ENCODE measurements at regions not wholly inside any gene's neighbourhood (a gene's known extent, or its start where the extent isn't known, plus 50 kb on each side); places are given as distances from the start of the nearest gene placed in this dataset.
"Not testable (repeated sequence)": the region's sequence is repeated elsewhere in the genome, so short reads cannot be mapped to it uniquely, and the experiment has no call there.

DNA sequence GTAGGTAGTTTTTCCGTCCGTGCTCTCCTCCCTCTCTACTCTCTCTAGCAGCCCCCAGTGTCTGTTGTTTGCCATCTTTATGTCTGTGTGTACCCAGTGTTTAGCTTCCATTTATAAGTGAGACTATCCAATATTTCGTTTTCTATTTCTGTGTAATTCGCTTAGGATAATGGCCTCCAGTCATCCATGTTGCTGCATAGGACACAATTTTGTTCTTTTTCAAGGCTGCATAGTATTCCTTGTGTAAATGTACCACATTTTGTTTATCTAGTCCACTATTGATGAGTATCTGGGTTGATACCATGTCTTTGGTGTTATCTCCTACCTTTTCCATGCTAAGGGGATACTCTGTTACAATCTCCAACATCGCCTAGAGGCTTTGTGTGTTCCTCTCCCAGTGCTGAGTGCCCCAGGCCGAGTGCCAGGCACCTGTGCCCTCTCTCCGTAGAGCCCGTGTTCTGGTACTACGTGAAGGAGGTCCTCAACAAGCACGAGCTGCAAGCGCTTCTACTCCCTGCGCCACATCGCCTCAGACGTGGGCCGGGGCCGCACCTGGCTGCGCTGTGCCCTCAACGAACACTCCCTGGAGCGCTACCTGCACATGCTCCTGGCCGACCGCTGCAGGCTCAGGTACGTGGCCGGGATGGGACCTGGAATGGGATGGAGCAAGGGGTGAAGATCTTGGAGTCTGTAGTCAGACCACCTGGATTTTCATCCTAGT lies 51.0 kb downstream of the NPIPB11 start:
- not testable (repeated sequence) for DNase-seq (ENCODE audit: low spot score)

DNA sequence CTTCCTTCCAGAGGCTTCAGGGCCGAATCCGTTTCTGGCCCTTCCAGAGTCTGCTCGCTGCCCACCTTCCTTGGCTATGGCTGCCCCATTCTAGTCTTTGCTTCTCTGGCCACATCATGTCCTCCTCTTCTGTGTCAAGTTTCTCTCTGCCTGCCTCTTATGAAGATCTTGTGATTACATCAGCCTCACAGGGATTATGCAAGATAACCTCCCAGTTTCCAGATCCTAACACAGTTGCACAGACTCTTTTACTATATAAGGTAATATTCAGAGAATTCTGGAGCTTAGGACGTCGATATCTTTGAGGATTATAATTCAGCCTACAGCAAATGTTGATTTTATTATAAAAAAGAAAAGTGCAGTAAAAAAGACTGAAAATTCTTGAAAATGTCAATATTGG lies 52.1 kb downstream of the NPIPB11 start:
- DNase-seq (ENCODE audit: low spot score): not testable (repeated sequence)

DNA sequence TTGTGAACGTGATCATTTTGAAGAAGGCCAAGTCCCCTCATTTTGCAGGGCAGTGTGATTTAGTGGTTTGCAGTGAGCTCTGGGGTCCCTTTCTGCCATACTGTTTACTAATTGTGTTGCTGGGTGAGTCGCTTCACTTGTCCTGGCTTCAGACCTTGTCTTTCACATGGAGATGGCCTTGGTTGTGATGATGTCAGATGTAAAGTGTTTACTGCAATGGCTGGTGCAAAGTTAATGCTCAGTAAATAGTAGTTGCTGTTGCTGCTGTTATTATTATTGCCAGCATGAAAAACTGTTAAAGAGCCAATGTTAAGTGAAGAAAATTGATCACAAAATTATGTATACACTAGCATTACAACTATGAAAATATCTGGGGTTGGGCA lies 53.9 kb downstream of the NPIPB11 start:
- DNase-seq (ENCODE audit: low spot score): not testable (repeated sequence)

DNA sequence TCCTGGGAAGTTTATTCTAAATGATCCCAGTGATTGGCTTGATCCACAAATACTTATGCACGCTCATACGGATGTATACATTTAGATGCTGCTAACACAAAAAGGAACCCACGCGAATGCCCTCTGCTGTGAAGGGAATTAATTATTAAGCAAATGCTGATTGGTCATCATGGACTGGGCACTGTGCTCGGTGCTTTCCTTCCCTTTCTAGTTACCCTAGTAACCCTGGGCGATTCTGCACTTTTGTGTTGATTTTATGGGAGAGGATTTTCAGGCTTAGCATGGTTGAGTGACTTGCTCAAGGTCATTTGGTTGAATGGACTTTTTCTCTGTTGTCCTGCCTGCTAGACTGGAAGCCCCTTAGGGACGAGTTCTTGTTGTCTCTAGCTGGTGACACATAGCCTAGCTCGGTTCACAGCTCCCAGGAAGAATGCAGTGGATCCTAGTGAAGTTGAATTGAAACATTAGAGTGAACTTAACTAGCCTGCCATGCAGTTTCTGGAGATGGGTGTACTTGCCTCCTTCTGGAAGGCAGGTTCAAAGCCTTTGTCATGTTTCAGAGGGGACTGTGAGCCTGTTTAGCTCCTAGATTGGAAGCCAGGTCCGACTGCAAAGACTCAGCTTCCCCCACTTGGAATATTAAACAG lies 54.4 kb downstream of the NPIPB11 start:
- not testable (repeated sequence) for DNase-seq (ENCODE audit: low spot score)

DNA sequence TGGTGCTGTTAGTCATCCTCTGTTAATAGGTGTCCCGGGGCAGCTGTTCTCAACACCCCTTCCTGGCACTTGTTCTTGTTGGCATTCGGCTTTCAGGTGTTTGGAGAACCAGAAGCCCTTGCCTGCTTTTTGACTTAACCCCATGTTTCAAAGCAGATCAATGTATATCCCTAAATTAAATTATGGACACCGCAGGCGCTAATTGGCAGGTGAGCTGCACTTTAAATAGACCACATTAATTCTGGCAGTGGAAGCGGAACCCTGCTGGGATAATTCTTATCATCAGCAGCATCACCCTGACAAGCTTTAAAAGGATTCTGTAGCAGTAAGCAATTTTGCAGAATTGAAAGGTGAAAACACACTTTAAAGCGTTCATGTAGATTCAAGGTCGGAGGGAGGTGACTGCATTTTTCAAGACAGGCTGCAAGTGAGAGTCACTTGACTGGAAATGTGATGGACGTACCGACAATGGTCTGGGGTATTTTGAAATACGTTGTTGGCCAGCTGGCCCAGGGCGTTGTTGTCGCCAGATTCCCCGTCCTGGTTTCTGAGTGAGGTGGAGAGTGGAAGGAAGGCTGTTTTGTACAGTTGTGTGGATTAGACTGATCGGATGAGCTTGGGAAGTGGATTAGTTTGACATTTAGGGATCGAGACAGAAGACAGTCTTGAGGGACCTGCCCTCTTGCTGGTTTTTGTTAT lies 55.1 kb downstream of the NPIPB11 start:
- DNase-seq (ENCODE audit: low spot score): not testable (repeated sequence)

DNA sequence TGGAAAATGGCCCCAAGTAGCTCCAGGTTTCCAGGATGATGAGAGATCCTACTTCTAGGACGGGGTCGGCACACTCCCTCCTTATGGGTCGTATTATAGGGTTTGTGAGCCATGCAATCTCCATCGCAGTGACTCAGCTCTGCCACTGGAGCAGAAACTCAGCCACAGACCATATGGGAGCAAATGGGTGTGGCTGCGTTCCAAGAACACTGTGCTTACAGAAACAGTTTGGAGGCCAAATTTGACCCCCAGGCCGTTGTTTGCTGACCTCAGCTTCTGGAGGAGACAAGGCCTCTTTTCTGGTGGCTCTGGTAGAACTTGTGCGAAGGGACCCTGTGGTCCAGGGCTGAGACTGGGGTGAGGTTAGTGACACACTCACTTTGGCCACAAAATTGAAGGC lies 56.5 kb downstream of the NPIPB11 start:
- not testable (repeated sequence) for DNase-seq (ENCODE audit: low spot score)

DNA sequence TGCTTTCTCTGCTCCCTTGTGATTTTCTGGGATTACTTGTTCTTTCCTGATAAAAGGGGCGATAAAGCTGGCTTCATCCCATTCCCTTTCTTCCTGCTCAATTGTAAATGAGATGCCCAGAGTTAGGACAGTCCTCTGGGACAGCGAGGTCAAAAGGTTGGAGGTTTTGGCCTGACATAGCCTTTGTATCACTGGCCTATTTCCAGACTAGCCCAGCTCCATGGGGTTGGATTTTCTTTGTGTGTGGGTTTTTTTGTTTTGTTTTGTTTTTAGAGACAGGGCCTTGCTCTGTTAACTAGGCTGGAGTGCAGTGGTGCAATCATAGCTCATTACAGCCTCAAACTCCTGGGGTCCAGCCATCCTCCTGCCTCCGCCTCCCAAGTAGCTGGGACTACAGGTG lies 57.8 kb downstream of the NPIPB11 start:
- DNase-seq (ENCODE audit: low spot score): not testable (repeated sequence)

DNA sequence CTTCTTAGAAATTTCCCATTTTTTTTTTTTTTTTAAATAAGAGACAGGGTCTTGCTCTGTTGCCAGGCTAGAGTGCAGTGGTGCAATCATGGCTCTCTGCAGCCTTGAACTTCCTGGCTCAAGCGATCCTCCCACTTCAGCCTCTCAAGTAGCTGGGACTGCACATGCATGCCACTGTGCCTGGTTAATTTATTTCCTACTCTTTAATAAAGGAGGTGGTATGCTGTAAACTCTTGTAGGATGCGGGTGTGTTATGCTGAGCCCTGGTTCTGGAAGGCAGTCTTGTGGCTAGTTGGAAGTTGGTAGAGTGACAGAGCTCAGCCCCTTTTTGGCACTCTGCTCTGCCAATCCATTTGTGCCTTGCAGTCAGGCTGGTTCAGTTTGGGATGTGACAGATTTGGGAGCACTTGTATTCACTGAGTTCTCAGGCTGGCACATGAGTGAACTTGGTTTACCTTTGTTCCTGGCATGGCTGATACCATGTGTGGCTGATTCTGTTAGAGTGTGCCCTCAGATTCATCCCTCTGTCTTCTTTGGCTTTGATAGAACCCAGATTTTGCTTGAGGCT lies 58.3 kb downstream of the NPIPB11 start:
- DNase-seq (ENCODE audit: low spot score): not testable (repeated sequence)

DNA sequence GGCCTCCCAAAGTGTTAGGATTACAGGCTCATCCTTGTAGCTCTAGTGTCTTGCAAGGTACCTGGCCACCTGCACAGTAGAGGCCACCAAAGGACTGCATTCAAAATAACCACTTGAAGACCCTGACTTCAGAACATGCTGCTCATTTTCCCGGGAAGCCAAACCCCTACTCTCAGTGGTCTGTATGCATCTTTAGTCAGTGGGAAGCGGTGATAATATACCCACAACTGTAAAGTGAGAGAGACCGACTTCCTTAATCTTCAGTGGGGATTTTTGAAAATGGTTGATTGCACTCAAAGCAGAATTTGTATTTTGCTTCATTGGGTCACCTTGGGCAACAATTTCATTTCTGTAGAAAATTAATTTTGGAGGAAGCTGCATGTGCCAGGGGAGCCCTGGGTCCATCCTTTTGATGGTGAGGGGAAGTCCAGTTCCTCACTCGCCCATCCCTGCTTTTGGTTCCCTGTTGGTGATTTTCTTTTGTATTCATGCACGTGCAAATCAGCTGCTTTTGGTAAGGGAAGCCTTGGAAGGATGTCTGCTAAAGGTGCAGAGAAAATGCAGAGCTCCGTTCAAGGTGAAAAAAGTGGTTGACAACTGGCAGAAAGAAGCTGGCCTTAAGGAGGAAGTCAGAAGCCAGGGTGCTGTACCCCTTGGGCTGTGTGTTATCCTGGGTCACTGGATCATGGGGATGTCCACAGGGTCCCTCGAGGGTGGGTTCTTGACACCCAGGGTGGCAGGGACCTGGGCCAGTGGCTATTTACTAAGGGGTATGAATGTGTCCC lies 59.5 kb downstream of the NPIPB11 start:
- not testable (repeated sequence) for DNase-seq (ENCODE audit: low spot score)

DNA sequence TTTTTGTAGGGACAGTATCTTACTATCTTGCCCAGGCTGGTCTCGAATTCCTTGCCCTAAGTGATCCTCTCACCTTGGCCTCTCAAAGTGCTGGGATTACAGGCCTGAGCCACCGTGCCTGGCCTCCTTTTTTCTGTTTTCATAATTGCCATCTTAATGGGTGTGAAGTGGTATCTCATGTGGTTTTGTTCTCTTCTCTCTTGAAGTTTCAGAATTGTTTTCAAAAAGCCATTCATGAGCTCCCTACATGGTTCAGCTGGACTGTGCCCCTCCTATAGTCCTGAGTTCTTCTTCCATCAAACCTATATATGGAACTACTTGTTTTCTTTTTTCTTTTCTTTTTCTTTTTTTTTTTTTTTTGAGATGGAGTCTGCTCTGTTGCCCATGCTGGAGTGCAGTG lies 60.3 kb downstream of the NPIPB11 start:
- DNase-seq (ENCODE audit: low spot score): not testable (repeated sequence)

DNA sequence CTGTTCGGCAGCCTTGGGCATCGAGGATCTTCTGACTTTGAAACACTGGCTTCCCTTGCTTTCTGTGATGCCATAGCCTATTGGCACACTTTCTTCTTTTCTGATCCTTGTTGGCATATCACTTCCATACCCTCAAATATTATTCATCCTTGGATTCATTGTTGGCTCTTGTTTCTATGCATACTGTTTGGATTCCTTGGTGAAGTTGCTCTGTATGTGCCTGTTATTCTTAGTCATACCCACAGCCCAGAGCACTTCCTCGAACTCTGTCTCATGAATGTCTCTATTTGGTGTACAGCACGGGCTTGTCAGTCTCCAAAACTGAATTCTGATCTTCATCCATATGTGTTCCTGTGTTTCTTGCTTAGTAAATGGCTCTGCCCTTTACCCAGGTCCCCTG lies 63.6 kb downstream of the NPIPB11 start:
- not testable (repeated sequence) for DNase-seq (ENCODE audit: low spot score)

DNA sequence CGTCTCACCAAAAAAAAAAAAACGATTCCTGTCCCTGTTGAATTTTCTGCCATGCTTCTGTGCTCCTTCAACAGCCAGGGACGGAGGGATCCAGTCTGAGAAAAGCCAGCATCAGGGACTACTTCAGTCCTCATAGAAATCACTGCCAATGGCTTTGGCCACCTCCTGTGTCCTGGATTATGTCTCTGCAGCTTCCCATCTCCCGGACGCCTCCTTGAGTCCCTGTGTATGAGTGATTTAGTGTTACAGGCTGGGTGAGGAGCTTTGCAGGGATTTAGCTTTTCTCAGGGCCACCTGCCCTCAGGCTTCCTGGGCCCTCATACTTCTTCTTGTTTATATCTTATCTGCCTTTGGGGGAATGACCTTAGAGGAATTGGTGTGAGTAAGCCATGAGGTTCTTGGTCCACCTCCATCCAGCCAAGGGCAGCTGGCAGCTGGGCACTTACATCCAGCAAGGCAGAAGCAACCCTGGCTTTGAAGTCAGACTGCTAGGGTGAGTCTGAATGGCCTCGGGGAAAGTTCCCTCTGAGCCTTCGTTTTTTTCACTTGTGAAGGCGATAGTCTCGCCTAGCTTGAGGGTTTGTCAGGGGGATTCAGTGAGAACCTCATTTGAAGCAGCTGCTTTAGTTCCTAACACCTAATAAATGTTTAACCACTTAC lies 65.6 kb downstream of the NPIPB11 start:
- not testable (repeated sequence) for DNase-seq (ENCODE audit: low spot score)

DNA sequence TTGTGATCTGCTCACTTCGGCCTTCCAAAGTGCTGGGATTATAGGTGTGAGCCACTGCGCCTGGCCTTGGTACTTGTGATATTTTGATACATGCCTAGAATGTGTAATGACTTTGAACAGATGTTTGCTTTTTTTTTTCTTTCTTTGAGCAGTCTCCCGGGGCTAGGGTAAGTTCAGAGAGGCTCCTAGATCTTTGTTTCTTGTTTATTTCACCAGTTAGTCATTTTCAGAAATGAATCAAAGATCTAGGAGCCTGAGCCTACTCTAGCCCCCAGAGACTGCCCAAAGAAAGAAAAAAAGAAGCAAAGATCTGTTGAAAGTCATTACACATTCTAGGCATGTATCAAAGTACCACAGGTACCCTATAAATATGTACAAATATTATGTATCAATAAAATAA lies 66.3 kb downstream of the NPIPB11 start:
- not testable (repeated sequence) for DNase-seq (ENCODE audit: low spot score)

DNA sequence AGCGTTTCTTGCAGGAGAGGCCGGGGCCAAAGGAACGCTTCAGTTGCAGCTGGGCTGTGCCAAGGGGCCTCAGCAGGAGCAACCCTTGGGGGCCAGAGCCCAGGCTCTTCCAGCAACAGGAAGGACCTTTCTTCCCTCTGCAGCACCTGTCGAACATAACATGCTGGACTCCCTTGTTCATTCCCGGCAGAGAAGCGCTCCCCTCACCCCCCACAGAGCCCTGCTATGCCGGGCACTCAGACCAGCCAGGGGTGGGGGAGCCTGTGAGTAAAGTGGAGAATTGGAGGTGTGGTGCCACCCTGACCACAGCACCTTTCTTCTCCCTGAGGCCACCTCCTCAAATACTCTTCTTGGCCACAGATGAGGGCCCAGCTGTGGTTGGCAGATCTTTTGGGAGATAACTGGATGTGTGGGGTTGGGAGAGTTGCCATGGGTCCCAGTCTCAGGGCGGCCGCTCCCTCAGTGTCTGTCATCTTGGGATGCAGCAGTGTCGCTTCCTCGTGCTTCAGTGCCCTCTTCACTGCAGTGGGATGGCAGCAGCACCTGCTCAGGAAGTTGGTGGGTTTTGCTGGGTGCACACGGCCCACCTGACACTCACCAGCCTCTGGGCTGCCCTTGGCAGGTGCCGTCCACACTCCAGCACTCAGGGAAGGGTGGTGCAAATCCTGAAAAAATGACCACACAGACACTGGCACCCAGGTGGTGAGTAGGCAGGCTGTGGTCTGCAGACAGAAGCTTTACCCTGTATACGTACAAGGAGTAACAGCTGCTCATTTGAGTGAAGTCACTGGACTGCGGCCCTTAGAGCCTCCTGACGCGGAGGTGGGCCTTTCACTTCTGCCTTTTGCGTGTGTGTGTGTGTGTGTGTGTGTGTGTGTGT lies 67.5 kb downstream of the NPIPB11 start:
- DNase-seq (ENCODE audit: low spot score): not testable (repeated sequence)

DNA sequence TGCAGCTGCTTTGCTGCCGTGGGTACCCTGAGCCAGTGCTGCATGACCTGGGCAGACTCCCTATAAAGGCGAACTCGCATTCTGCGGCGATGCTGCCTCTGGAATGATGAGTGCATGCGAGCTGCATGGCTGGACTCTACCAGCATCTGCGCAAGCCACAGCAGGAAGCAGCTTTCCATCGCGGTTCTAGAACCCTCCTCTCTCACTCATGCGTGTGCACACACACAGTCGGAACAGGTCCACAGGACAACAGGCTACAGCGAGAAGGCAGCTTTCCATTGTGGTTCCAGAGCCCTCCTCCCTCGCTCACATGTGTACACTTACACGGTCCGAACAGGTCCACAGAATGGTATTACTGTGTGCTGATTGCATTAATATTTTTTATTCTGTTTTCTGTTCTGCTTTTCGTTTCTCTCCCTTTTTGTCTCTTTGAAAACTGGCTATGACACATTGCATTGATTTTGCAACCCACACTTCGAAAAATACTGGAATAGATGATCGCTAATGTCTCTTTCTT lies 69.1 kb downstream of the NPIPB11 start:
- not testable (repeated sequence) for DNase-seq (ENCODE audit: low spot score)

DNA sequence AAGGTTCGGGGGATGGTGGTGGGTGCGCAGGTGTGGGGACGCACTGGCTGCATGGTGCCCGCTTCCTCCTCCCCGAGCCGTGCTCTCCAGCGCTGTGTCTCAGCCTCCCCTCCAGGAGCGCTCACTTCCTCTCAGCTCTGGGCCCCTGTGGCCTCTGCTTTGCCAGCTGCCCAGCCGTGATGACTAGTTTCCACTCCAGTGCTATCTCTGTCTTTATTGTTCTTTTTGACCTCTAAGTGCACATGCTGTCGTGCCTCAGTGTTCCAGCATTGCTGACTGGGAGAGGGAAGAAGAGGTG lies 71.0 kb downstream of the NPIPB11 start:
- not testable (repeated sequence) for DNase-seq (ENCODE audit: low spot score)

DNA sequence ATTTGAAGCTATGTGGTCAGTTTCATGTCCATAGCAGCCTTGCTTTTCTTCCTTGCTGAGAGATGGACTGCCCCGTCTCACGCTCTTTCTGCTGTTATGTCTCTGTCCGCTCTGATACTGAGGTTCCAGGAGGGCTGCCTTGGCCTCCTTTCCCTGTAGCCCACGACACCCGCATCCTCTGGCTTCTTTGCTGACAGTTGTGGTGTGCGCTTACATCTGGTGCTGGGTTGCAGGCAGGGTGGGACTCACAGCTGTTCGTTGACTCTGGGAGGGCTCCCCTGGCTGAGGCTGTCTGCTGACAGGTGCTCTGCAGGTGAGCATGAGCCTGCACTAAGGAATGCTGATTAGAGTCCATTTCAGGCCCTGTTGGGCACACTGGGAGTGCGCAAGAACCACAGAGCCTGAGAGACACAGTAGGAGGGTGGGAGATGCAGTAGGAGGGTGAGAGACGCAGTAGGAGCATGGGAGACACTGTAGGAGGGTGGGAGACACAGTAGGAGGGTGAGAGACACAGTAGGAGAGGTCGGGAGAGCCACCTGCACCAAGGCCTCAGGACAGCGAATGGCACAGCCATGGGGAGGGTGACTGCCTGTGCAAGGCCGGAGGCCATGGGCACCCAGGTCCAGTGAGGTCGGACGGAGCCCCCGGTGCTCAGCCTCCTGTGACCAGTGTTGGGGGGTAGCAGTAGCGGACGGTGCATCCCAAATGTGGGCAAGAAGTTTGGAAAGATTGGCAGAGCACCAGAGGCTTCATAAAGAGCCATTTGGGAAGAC lies 71.5 kb downstream of the NPIPB11 start:
- DNase-seq (ENCODE audit: low spot score): not testable (repeated sequence)

DNA sequence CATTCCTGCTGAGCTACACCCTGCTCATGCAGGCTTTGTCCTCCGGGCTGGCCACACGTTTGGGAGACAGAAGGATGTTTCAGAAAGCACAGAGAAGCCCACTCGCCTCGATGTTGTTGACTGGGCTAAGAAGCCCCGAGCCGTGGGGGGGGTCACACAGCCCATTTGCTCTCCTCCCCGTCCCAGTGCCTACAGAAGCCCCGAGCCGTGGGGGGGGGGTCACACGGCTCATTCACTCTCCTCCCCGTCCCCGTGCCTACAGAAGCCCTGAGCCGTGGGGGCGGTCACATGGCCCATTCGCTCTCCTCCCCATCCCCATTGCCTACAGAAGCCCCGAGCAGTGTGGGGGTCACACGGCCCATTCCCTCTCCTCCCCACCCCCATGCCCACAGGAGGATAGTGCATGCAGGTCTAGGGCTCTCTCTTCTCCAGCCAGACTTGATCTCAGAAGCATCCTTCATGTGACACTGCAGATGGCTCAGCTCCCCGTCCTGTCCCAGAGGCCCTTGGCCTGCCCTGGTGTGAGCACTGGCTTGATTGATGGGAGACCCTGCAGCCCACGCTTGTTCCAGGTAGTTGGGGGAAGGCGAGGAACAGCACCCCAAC lies 72.9 kb downstream of the NPIPB11 start:
- not testable (repeated sequence) for DNase-seq (ENCODE audit: low spot score)

DNA sequence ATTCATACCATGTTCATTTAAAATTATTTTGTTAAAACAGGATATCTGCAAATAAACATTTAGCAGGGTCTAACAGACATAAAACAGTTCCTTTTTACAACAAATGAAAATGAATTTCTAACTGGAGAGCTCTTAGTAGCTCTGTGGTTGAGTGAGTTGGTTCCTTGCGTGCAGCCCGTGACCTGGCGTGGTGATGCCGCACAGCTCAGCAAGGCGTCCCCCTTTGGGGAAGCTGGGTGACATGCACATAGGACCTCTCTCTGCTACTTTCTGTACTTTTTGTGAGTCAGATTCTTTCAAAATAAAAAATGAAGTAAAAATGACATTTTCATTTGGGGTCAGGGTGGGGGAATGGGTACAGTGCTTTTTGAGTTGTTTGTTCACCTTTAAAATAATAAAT lies 75.9 kb downstream of the NPIPB11 start:
- not testable (repeated sequence) for DNase-seq (ENCODE audit: low spot score)

Measured in CD4-positive, alpha-beta T cell treated with Interleukin-2 at 100 ng/mL for 4 hours (primary cell).